Suppressor macrophage treated with lipopolysaccharide for 1 hour (primary cell): ENCODE measurements at regions not wholly inside any gene's neighbourhood (a gene's known extent, or its start where the extent isn't known, plus 50 kb on each side); places are given as distances from the start of the nearest gene placed in this dataset.

Experiments used
- DNase-seq, 3 donors: peaks; one replicate each; pipeline ENCODE4 v3.0.0-alpha.2; 2020 to 2022

GRCh38 chr6:47114460-47114859, 72.3 kb upstream of the ADGRF1 start:
- no peak for DNase-seq

DNA sequence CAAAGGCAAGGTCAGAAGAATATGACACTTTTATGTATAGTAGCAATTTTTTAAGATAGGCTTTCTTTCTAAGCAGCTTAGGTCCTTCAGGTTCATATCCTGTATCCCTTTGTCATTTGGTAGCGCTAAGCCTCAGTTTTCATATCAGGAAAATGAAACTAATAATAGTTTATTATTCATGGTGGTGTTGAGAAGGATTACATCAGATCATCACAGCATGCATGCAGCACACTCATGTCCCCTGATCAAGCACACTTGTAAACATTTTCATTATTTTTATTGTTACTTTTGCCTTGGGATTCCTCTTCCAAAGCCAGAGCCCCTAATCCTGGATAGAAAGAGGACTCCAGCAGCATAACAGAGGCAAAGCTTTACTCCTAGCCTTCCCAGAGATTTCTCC, 70.2 kb upstream of the ADGRF1 start:
- DNase-seq, result no peak

DNA sequence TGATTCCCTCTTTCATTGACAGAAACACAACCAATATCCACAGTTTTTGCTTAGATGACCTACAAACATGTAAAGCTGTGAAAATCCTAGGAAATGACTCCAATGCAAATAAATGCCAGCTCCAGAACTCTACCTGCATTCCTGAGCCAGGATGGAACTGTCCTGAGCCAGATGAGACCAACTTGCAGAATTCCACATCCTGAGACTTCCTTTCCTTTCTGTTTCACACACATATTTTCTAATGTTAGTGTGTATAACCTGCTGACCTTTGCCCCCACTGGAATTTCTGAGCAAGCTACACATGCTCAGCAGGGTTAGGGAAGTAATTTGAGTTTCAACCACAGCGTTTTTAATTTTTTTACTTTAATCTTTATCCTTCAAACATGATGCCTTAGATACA, 69.6 kb upstream of the ADGRF1 start:
- peak in 1 of 3 donors; percentile 44 for DNase-seq

GRCh38 chr6:47109281-47109680, 67.1 kb upstream of the ADGRF1 start:
- no peak for DNase-seq

- no peak for DNase-seq
These were observed 64.6 kb upstream of the ADGRF1 start for GRCh38 chr6:47106721-47107197.

DNA sequence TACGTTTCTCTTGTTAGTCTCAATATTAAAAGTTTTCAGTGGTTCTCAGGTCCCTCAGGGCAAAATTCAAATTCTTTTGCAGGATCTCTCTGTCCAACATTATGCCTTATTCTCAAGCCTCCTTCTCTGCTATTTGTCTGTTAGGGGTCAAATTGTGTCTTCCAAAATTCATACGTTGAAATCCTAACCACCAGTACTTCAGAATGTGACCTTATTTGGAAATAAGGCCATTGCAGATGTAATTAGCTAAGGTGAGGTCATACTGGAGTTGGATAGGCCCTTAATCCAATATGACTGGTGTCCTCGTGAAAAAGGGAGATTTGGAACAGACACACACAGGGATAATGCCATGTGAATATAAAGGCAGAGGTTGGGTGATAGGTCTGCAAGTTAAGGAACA, 64.1 kb upstream of the ADGRF1 start:
- no peak for DNase-seq

DNA sequence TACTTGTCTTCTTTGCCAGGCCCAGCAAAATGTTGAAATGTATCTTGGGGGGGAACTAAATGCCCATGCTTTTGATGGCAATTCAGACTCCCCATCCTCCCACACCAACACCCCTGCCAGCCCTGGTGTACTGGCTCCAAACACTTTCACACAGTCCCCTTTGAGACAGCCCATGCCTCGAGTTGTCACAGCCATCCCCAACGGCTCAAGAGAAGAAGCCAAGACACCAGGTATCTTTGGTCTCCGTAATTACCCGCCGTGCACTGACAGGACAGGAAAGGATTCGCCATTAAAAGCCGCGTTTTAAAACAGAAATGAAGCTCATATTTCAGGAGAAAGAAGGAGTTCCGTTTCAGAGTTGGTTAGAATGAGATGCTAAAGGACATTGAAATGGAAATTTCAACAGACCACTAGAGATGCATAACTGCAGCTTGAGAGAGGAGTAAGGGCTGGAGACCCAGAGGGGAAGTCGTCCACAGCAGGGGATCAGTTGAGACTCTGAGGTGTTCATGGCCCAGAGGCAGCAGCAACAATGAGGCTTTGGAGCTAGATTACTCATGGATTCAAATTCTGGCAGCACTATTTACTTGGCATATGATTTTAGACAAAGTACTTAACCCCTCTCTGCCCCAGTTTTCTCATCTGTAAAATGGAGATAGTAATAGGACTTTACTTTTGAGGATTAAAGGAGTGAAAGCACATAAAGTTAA, 63.5 kb upstream of the ADGRF1 start:
- DNase-seq, result no peak

GRCh38 chr6:47103931-47104330, 61.8 kb upstream of the ADGRF1 start:
- DNase-seq, result peak; percentile 81 to 93 (median 92)

- DNase-seq, result no peak
These were observed 60.2 kb upstream of the ADGRF1 start for GRCh38 chr6:47102331-47102730.

DNA sequence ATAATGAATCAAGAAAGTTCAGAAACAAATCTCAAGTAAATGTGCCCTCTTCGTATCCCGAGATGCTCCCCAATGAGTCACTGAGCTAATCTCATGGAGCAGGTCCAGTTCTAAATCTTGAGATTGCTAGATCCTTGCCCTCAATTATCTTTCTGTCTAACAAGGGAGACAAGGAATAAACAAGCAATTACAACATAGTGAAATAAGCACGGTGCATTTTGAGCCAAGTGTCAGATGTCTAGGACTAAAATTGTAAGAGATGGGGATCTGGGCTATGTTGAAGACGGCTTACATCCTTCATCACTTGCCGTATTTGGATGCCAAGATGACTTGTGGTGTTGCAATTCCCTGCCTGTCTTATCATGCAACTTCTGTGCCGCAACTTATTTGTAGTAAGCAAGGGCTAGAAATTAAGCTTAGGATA, 56.5 kb upstream of the ADGRF1 start:
- no peak for DNase-seq

- DNase-seq, result peak; percentile 88 to 91 (median 89)
These were observed 55.2 kb upstream of the ADGRF1 start for GRCh38 chr6:47097092-47097945.

DNA sequence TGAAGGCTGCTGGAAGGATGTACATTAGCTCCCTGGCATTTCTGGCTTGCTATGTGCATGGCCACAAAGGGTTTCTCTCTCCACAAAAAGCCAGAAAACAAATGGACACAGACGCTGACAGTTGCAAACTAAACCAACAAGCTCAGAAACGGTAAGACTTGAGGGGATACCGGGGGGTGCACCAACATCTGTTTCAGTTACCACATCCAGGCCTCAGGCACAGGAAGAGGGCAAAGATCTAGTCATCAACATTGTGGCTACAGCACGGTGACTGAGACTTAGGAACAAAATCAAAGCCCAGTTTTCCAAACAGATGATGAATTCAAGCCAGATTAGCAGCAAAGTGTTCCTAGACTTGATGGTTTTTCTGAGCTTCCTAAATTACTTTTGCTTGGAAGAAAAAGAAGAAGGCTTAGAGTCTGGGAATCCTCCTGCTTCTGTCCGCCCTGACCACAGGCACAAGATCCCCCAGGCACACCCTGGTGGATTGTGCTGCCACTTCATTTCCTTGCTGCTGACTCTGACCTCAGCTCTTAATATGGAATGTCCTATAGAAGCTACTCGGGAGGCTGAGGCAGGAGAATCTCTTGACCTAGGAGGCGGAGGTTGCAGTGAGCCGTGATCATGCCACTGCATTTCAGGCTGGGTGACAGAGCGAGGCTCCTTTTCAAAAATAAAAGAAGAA, 54.2 kb upstream of the ADGRF1 start:
- no peak for DNase-seq

DNA sequence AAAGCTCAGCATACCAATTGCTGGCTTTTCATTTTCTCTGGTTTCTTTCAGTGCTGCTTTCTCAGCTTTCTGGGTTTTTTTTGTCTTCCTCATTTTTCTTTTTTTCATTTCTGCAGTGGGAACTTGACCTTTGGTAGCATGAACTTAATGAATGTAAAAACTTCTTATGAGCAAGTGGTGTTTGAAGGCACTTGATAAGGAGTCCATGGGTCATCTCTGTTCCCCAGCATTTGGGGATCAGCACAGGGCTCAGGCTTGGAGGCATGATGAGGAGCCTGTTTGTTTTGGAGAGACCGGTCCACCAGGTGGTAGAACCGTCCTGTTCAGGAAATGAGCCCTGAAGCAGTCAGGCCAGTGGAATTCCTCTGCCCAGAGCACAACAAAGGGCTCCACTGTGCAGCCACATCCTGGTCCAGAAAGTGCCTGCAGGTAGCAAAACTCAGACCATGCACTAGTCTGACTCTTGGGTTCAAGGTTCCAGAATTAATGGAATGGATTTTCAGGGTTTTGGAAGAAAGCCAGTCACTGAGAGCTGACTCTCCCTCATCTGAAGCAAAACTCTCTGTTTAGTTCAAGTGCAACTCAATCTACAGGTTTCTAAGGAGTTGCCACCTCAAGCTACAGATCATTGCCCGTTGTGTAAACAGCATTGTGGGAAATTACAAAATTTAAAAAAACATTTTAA, 52.3 kb upstream of the ADGRF1 start:
- peak; percentile 38 to 81 (median 72) for DNase-seq

GRCh38 chr6:47093169-47093568, 51.0 kb upstream of the ADGRF1 start:
- no peak for DNase-seq

DNA sequence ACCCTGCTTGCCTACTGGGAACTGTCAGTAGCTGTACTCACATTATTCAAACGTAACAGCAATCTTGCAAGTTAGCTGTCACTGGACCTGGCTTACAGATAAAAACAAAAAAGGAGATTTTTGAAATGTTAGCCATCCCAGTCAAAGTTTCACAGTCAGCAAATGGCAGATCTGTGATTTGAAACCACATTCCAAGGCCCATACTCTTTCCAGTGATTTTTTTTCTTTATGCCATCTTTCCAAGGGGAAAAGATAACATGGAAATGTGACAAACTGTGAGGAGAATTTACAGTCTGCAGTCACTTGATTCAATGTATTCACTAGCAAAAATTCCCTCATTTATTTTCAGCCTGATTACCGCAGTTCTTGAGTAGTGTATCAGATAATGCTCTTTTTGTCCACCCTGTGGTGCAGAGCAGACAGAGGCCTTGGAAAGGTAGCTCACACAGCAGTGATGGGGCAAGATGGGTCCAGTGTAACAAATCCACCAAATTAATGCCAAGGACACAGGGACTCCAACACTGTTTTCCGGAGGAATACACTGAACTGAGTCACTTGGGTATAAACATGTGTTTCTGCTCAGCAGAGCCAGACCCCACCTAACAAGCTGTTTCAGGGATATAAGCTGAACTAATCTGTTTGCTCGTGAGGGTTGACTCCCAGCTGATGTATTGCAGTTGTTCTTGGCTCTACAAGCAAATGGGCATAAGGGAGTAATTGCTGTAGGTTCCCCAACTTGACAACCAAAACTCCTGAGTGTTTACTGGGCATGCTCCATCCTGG, 49.9 kb upstream of the ADGRF1 start:
- DNase-seq, result no peak
